Endothelial cell of umbilical vein (primary cell): ENCODE measurements at regions not wholly inside any gene's neighbourhood (a gene's known extent, or its start where the extent isn't known, plus 50 kb on each side); places are given as distances from the start of the nearest gene placed in this dataset.

Experiments
- BruUV-seq: library from RNA; stranded (reverse); fragments of 400-500 nt; replicated peaks from 2 replicates; lab custom pipeline; 2021; lab: Mats Ljungman, UMichigan
- CTCF ChIA-PET: fragments of 300-600, 350-600 bp; sonication (Branson Sonifier 250); formaldehyde crosslinking; loops from one replicate; lab custom pipeline; 2021; ENCODE audit warnings: antibody characterized with exemption, inconsistent platforms; lab: Charles Lee
- POLR2A ChIA-PET: fragments of 300-600, 350-600 bp; sonication (Branson Sonifier 250); formaldehyde crosslinking; loops from one replicate; lab custom pipeline; 2021; ENCODE audit warnings: antibody characterized with exemption, inconsistent platforms; lab: Charles Lee
- DNase-seq: peaks from one replicate; pipeline ENCODE4 v3.0.0-alpha.2; 2011; ENCODE audit warnings: low read depth, low spot score
- FAIRE-seq: peaks from 2 replicates; lab custom pipeline; 2011; peaks lifted over from hg19 to GRCh38; lab: Jason Lieb, UNC
- H2AFZ ChIP-seq: 2 replicates; pipeline ENCODE4 v1.6.0; 2012; ENCODE audit warnings: low read depth, low read length, control low read depth, inconsistent platforms
- H3K27ac ChIP-seq: 2 replicates; pipeline ENCODE4 v1.5.1; 2011; ENCODE audit warnings: low read depth, mild to moderate bottlenecking, control low read depth, low read length, moderate library complexity; ENCODE audit not compliant: insufficient read depth
- H3K27me3 ChIP-seq, 2 experiments: 2 replicates each; pipeline versions ENCODE4 v1.6.0 to v1.6.1; 2011; ENCODE audit warnings: low read length in 2 of 2, mixed read lengths in 1 of 2; ENCODE audit not compliant: control insufficient read depth in 2 of 2, insufficient read depth in 2 of 2
- H3K36me3 ChIP-seq, 2 experiments: 2 replicates in 1 of 2; 3 replicates in 1 of 2; pipeline ENCODE4 v1.5.1; 2011; ENCODE audit warnings: low read length in 2 of 2, mild to moderate bottlenecking in 1 of 2, moderate library complexity in 1 of 2; ENCODE audit not compliant: control insufficient read depth in 2 of 2, insufficient read depth in 2 of 2; ENCODE audit errors: extremely low read depth in 1 of 2
- H3K4me1 ChIP-seq: 3 replicates; pipeline ENCODE4 v1.5.1; 2011; ENCODE audit warnings: mild to moderate bottlenecking, low read length; ENCODE audit not compliant: control insufficient read depth, insufficient read depth; ENCODE audit errors: extremely low read depth
- H3K4me2 ChIP-seq: 2 replicates; pipeline ENCODE4 v1.6.1; 2011; ENCODE audit warnings: low read length, control low read depth, mixed read lengths; ENCODE audit not compliant: insufficient read depth
- H3K4me3 ChIP-seq, 3 experiments: fragments of 200-600 bp in 1 of 3; sonication (generic), shearing (Covaris generic) in 1 of 3; replicated peaks in 1 of 3; 2 replicates each; pipeline ENCODE4 v1.5.1; 2011 to 2016; ENCODE audit warnings: control low read depth in 3 of 3, low read length in 3 of 3, mild to moderate bottlenecking in 2 of 3, inconsistent platforms in 1 of 3, low read depth in 1 of 3, moderate library complexity in 1 of 3; ENCODE audit not compliant: insufficient read depth in 1 of 3
- H3K79me2 ChIP-seq: 2 replicates; pipeline ENCODE4 v1.6.0; 2012; ENCODE audit warnings: low read length, inconsistent platforms; ENCODE audit not compliant: control insufficient read depth, insufficient read depth
- H3K9ac ChIP-seq: replicated peaks from 2 replicates; pipeline ENCODE3; 2011; ENCODE audit warnings: low read length, control low read depth; ENCODE audit not compliant: insufficient read depth; ENCODE audit errors: extremely low read depth
- H3K9me1 ChIP-seq: replicated peaks from 3 replicates; pipeline ENCODE4 v1.6.0; 2011; ENCODE audit warnings: mild to moderate bottlenecking, low read length; ENCODE audit not compliant: control insufficient read depth, insufficient read depth; ENCODE audit errors: extremely low read depth
- H3K9me3 ChIP-seq: replicated peaks from 2 replicates; pipeline ENCODE4 v1.5.1; 2012; ENCODE audit warnings: low read length, inconsistent platforms; ENCODE audit not compliant: control insufficient read depth, insufficient read depth
- H4K20me1 ChIP-seq: replicated peaks from 2 replicates; pipeline ENCODE3; 2011; ENCODE audit warnings: mild to moderate bottlenecking, low read length; ENCODE audit not compliant: control insufficient read depth, insufficient read depth; ENCODE audit errors: extremely low read depth
- CTCF ChIP-seq, 2 donors: IDR thresholded peaks; 1 replicate in 1 of 2; 2 replicates in 1 of 2; pipeline ENCODE4 v1.5.1; 2011; ENCODE audit warnings: low read length in 2 of 2, mild to moderate bottlenecking in 2 of 2, moderate library complexity in 2 of 2, control low read depth in 1 of 2, inconsistent platforms in 1 of 2, low read depth in 1 of 2; ENCODE audit not compliant: insufficient read depth in 1 of 2; ENCODE audit errors: extremely low read depth in 1 of 2
- EZH2 ChIP-seq: IDR thresholded peaks from 2 replicates; pipeline ENCODE4 v1.6.1; 2012; ENCODE audit warnings: borderline replicate concordance, low read depth, mild to moderate bottlenecking, moderate library complexity, low read length, inconsistent platforms; ENCODE audit not compliant: severe bottlenecking
- FOS ChIP-seq: IDR thresholded peaks from 2 replicates; pipeline ENCODE4 v1.6.1; 2011; ENCODE audit warnings: mild to moderate bottlenecking, low read length, moderate library complexity, borderline replicate concordance; ENCODE audit not compliant: insufficient read depth
- GATA2 ChIP-seq: IDR thresholded peaks from 2 replicates; pipeline ENCODE4 v1.7.0; 2011; ENCODE audit warnings: low read depth, mild to moderate bottlenecking, moderate library complexity, mixed read lengths, low read length; ENCODE audit not compliant: insufficient read length, insufficient read depth
- JUN ChIP-seq: IDR thresholded peaks from 2 replicates; pipeline ENCODE4 v1.6.1; 2011; ENCODE audit warnings: borderline replicate concordance, low read depth; ENCODE audit not compliant: insufficient read length, insufficient read depth
- MYC ChIP-seq: IDR thresholded peaks from one replicate; pipeline ENCODE4 v1.6.1; 2011; ENCODE audit warnings: mild to moderate bottlenecking, low read depth, low read length
- POLR2A ChIP-seq: IDR thresholded peaks from 2 replicates; pipeline ENCODE4 v1.6.1; 2012; ENCODE audit warnings: low read depth, mild to moderate bottlenecking, control low read depth, low read length
- dilution Hi-C: fragments of 300-500 bp; cut with MboI; formaldehyde crosslinking; loops from one replicate; pipeline ENCODE4 v1.15.0; 2019; ENCODE audit warnings: low sequenced_read_pairs; ENCODE audit not compliant: extremely low pct_ligation_motif_present
- intact Hi-C: fragments of 100-400 bp; cut with micrococcal nuclease; formaldehyde crosslinking; loops from one replicate; pipeline ENCODE4 v1.10.0; 2022
- TF ChIP-seq, protein P1 (sequence below): IDR thresholded peaks from 2 replicates; pipeline ENCODE4 v1.6.1; 2011; ENCODE audit not compliant: insufficient read depth, insufficient read length

DNA sequence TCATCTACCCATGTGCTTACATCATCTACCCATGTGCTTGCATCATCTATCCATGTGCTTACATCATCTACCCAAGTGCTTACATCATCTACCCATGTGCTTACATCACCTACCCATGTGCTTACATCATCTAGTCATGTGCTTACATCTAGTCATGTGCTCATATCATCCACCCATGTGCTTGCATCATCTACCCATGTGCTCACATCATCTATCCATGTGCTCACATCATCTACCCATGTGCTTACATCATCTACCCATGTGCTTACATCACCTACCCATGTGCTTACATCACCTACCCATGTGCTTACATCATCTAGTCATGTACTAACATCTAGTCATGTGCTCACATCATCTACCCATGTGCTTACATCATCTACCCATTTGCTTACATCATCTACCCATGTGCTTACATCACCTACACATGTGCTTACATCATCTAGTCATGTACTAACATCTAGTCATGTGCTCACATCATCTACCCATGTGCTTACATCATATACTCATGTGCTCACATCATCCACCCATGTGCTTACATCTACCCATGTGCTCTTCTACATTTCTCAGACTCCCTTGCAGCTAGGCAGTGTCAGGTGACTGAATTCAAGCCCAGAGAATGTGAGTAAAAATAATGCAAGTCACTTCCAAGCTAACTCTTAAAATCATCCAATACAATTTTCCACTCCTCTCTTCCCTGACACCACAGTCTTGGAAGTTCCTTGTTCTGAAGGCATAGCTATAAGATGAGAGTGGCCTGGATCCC, 196.8 kb downstream of the CBLN1 start:
- POLR2A ChIA-PET: no interaction called here
- FAIRE-seq: no peak

DNA sequence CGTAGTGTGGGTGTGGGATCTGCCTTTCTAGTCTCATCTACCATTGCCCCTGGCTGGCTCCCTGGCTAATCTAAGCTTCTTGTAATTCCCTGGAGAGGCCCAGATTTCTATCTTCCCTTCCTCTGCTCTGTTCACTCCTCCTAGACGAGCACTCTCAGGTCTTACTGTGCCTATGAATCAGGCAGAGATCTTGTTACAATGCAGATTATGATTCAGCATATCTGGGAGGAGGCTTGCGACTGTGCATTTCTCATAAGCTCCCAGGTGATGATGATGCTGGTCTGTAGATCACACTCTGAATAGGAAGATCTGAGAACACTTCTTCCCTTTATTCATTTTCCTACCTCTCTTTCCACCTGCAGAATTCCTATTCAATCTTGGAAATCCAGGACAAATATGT, 200.1 kb downstream of the CBLN1 start:
- no peaks in the 10 kb centered on the region for H3K27me3 ChIP-seq
- no TSS peak for BruUV-seq
- peaks cover 9% of the 10 kb centered on the region for H3K9me3 ChIP-seq
- H3K9me1 ChIP-seq: no peaks in the 10 kb centered on the region
- H3K9ac ChIP-seq: no peak overlapping the region
- no peaks in the 10 kb centered on the region for H3K4me1 ChIP-seq
- H4K20me1 ChIP-seq: no peaks in the 10 kb centered on the region
- intact Hi-C loops (no loop called here), dilution Hi-C loops (no loop called here)
- H3K79me2 ChIP-seq: no peaks in the 10 kb centered on the region
- H3K4me3 ChIP-seq: no peak overlapping the region
- DNase-seq (no peak), FAIRE-seq (no peak)
- H3K4me2 ChIP-seq: no peak overlapping the region
- no peak for TF ChIP-seq GATA2
- TF ChIP-seq, protein P1, sequence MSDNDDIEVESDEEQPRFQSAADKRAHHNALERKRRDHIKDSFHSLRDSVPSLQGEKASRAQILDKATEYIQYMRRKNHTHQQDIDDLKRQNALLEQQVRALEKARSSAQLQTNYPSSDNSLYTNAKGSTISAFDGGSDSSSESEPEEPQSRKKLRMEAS: no peak
- TF ChIP-seq POLR2A: no peak
- TF ChIP-seq EZH2: no peak
- TF ChIP-seq MYC: no peak
- TF ChIP-seq FOS: no peak
- TF ChIP-seq CTCF (IDR thresholded peaks at IDR 0.05; ENCODE audit: extremely low read depth in 1 of 2, insufficient read depth in 1 of 2, low read depth in 1 of 2, low read length in 2 of 2): no peak
- H3K36me3 ChIP-seq: no peaks in the 10 kb centered on the region
- POLR2A ChIA-PET: no interaction called here
- CTCF ChIA-PET: no interaction called here
- no peak overlapping the region for H2AFZ ChIP-seq
- H3K27ac ChIP-seq: no peak overlapping the region

More for the DNA sequence above, 196.8 kb downstream of the CBLN1 start:
- Histone ChIP-seq H3K4me2 (no peak overlapping the region), H3K4me1 (no peaks in the 10 kb centered on the region), H3K9ac (no peak overlapping the region), H3K79me2 (no peaks in the 10 kb centered on the region), H4K20me1 (no peaks in the 10 kb centered on the region), H2AFZ (no peak overlapping the region), H3K27me3 (no peaks in the 10 kb centered on the region), H3K4me3 (no peak overlapping the region), H3K36me3 (no peaks in the 10 kb centered on the region), H3K9me1 (no peaks in the 10 kb centered on the region), H3K9me3 (peaks cover 8% of the 10 kb centered on the region), H3K27ac (no peak overlapping the region)
- no peak for TF ChIP-seq JUN
- TF ChIP-seq, protein P1: peak; percentile 68
- dilution Hi-C loops (no loop called here), intact Hi-C loops (no loop called here)
- no TSS peak for BruUV-seq
- DNase-seq: no peak
- CTCF ChIA-PET: no interaction called here
